ENCODE measurements at regions not wholly inside any gene's neighbourhood (a gene's known extent, or its start where the extent isn't known, plus 50 kb on each side); places are given as distances from the start of the nearest gene placed in this dataset.

DNA sequence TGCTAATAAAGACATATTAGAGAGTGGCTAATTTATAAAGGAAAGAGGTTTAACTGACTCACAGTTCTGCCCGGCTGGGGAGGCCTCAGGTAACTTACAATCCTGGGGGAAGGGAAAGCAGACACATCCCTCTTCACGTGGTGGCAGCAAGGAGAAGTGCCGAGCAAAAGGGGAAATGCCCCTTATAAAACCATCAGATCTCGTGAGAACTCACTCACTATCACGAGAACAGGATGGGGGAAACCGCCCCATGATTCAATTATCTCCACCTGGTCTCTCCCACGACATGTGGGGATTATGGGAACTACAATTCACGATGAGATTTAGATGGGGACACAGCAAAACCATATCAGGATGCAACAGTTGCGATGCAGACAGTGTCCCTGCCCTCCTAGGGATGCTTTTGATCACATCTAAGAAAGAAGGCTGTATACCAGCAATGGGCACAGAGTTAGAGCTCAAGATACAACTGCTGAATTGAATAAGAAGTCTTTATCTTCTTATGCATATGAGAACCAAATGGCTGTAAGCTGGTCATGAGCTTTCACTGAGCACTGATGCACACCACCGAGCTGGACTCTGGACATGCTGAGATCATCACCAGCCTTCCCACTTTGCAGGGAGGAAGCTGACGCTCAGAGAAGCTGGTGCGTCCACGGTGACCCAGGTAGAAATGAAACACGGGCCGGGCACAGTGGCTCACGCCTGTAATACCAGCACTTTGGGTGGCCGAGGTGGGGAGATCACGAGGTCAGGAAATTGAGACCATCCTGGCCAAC lies 255.2 kb downstream of the MN1 start:
- intact Hi-C loops (cut with micrococcal nuclease; ENCODE audit: unreplicated experiment) = no loop called here
- H3K36me3 ChIP-seq (ENCODE audit: insufficient read depth, low read length, poor library complexity, severe bottlenecking) = no peaks in the 10 kb centered on the region
- no peak overlapping the region for H3K27ac ChIP-seq (ENCODE audit: low read depth, low read length, poor library complexity, severe bottlenecking)
- no peak overlapping the region for H3K4me3 ChIP-seq (ENCODE audit: low read depth, low read length, poor library complexity, severe bottlenecking)
- no peaks in the 10 kb centered on the region for H3K27me3 ChIP-seq (replicated peaks; ENCODE audit: insufficient read depth, low read depth, low read length, poor library complexity)
- BruUV-seq (replicated peaks) = no TSS peak
- H3K9me3 ChIP-seq (ENCODE audit: low read depth, low read length, poor library complexity, severe bottlenecking) = no peaks in the 10 kb centered on the region
- ChIA-PET POLR2A (ENCODE audit: low non-redundant PET) (no interaction called here), CTCF (no interaction called here)
- DNase-seq (ENCODE audit: low spot score) = no peak
- H3K4me1 ChIP-seq (ENCODE audit: insufficient read depth, low read length, poor library complexity, severe bottlenecking) = no peaks in the 10 kb centered on the region
- TF ChIP-seq CTCF (conservative IDR thresholded peaks at IDR 0.05; ENCODE audit: low read depth, low read length) (no peak), EZH2 (IDR thresholded peaks at IDR 0.05; ENCODE audit: borderline replicate concordance, low read depth, low read length, poor library complexity, severe bottlenecking) (no peak)

GRCh38 chr22:27551402-27551801 lies 250.2 kb downstream of the MN1 start:
- no TSS peak for BruUV-seq (replicated peaks)
- H3K27ac ChIP-seq (ENCODE audit: low read depth, low read length, poor library complexity, severe bottlenecking) = no peak overlapping the region
- ChIA-PET CTCF (no interaction called here), POLR2A (ENCODE audit: low non-redundant PET) (no interaction called here)
- DNase-seq (ENCODE audit: low spot score) = no peak
- no peaks in the 10 kb centered on the region for H3K27me3 ChIP-seq (replicated peaks; ENCODE audit: insufficient read depth, low read depth, low read length, poor library complexity)
- no peak overlapping the region for H3K4me3 ChIP-seq (ENCODE audit: low read depth, low read length, poor library complexity, severe bottlenecking)
- peaks cover 3% of the 10 kb centered on the region for H3K9me3 ChIP-seq (ENCODE audit: low read depth, low read length, poor library complexity, severe bottlenecking)
- H3K4me1 ChIP-seq (ENCODE audit: insufficient read depth, low read length, poor library complexity, severe bottlenecking) = peaks cover 15% of the 10 kb centered on the region
- no peaks in the 10 kb centered on the region for H3K36me3 ChIP-seq (ENCODE audit: insufficient read depth, low read length, poor library complexity, severe bottlenecking)
- intact Hi-C loops (cut with micrococcal nuclease; ENCODE audit: unreplicated experiment) = loop anchor here (10.0 kb wide), 1 partner anchor 253 kb away; the partner anchor contains the start of gene MN1
- TF ChIP-seq CTCF (conservative IDR thresholded peaks at IDR 0.05; ENCODE audit: low read depth, low read length) = no peak
- no peak for TF ChIP-seq EZH2 (IDR thresholded peaks at IDR 0.05; ENCODE audit: borderline replicate concordance, low read depth, low read length, poor library complexity, severe bottlenecking)

DNA sequence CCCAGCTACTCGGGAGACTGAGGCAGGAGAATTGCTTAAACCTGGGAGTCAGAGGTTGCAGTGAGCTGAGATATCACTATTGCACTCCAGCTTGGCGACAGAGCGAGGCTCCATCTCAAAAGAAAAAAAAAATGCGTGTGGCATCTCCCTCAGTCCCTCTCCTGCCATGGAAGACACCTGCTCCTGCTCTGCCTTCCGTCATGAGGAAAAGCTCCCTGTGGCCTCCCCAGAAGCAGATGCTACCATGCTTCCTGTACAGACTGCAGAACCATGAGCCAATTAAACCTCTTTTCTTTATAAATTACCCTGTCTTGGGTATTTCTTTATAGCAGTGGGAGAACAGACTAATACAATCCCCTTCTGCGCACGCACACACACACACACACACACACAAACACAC lies 249.4 kb downstream of the MN1 start:
- Histone ChIP-seq H3K27ac (ENCODE audit: low read depth, low read length, poor library complexity, severe bottlenecking) (no peak overlapping the region), H3K27me3 (replicated peaks; ENCODE audit: insufficient read depth, low read depth, low read length, poor library complexity) (no peaks in the 10 kb centered on the region), H3K36me3 (ENCODE audit: insufficient read depth, low read length, poor library complexity, severe bottlenecking) (no peaks in the 10 kb centered on the region), H3K9me3 (ENCODE audit: low read depth, low read length, poor library complexity, severe bottlenecking) (peaks cover 3% of the 10 kb centered on the region), H3K4me3 (ENCODE audit: low read depth, low read length, poor library complexity, severe bottlenecking) (no peak overlapping the region), H3K4me1 (ENCODE audit: insufficient read depth, low read length, poor library complexity, severe bottlenecking) (peaks cover 15% of the 10 kb centered on the region)
- TF ChIP-seq CTCF (conservative IDR thresholded peaks at IDR 0.05; ENCODE audit: low read depth, low read length) = no peak
- TF ChIP-seq EZH2 (IDR thresholded peaks at IDR 0.05; ENCODE audit: borderline replicate concordance, low read depth, low read length, poor library complexity, severe bottlenecking) = no peak
- ChIA-PET CTCF (no interaction called here), POLR2A (ENCODE audit: low non-redundant PET) (no interaction called here)
- no peak for DNase-seq (ENCODE audit: low spot score)
- intact Hi-C loops (cut with micrococcal nuclease; ENCODE audit: unreplicated experiment) = loop anchor here (10.0 kb wide), 1 partner anchor 253 kb away; the partner anchor contains the start of gene MN1
- BruUV-seq (replicated peaks) = no TSS peak

All from A673 (cell line).